ENCODE measurements at regions not wholly inside any gene's neighbourhood (a gene's known extent, or its start where the extent isn't known, plus 50 kb on each side); places are given as distances from the start of the nearest gene placed in this dataset.

- no peak for DNase-seq
Measured at GRCh38 chr2:62297624-62298010, 101.7 kb downstream of the B3GNT2 start.

- no peak for DNase-seq
Measured at GRCh38 chr2:62296832-62297623, 101.1 kb downstream of the B3GNT2 start.

GRCh38 chr2:62296034-62296831 lies 100.3 kb downstream of the B3GNT2 start:
- no peak for DNase-seq

GRCh38 chr2:62293490-62294271 lies 97.8 kb downstream of the B3GNT2 start:
- DNase-seq, result no peak

GRCh38 chr2:62293151-62293489 lies 97.2 kb downstream of the B3GNT2 start:
- no peak for DNase-seq

- no peak for DNase-seq
Measured at GRCh38 chr2:62292190-62292589, 96.3 kb downstream of the B3GNT2 start.

- DNase-seq, result no peak
Measured at GRCh38 chr2:62291517-62292137, 95.7 kb downstream of the B3GNT2 start.

GRCh38 chr2:62291052-62291451 lies 95.1 kb downstream of the B3GNT2 start:
- DNase-seq, result no peak

- peak; percentile 61 for DNase-seq
Measured at GRCh38 chr2:62287899-62288880, 92.3 kb downstream of the B3GNT2 start.

- no peak for DNase-seq
Measured at GRCh38 chr2:62287282-62287681, 91.4 kb downstream of the B3GNT2 start.

- DNase-seq, result no peak
Measured at GRCh38 chr2:62286089-62286785, 90.3 kb downstream of the B3GNT2 start.

GRCh38 chr2:62284980-62285379 lies 89.1 kb downstream of the B3GNT2 start:
- DNase-seq, result no peak

GRCh38 chr2:62284471-62284870 lies 88.6 kb downstream of the B3GNT2 start:
- no peak for DNase-seq

- no peak for DNase-seq
Measured at GRCh38 chr2:62283147-62283546, 87.2 kb downstream of the B3GNT2 start.

GRCh38 chr2:62281663-62282062 lies 85.7 kb downstream of the B3GNT2 start:
- no peak for DNase-seq

GRCh38 chr2:62277688-62278087 lies 81.8 kb downstream of the B3GNT2 start:
- no peak for DNase-seq
